ENCODE measurements at regions not wholly inside any gene's neighbourhood (a gene's known extent, or its start where the extent isn't known, plus 50 kb on each side); places are given as distances from the start of the nearest gene placed in this dataset.

GRCh38 chr1:58250587-58250948, 296.0 kb downstream of the OMA1 start:
- no peak for TF ChIP-seq CTCF (IDR thresholded peaks at IDR 0.05; ENCODE audit: low read depth, low read length, missing control alignments)
- H3K4me3 ChIP-seq (ENCODE audit: low read depth, low read length): no peak overlapping the region
- no peak for DNase-seq (ENCODE audit: low read depth)

GRCh38 chr1:58249737-58250586, 296.6 kb downstream of the OMA1 start:
- no peak overlapping the region; the same call in 1 of the 2 replicates for H3K4me3 ChIP-seq (ENCODE audit: low read depth, low read length)
- no peak for TF ChIP-seq CTCF (IDR thresholded peaks at IDR 0.05; ENCODE audit: low read depth, low read length, missing control alignments)
- no peak for DNase-seq (ENCODE audit: low read depth)

DNA sequence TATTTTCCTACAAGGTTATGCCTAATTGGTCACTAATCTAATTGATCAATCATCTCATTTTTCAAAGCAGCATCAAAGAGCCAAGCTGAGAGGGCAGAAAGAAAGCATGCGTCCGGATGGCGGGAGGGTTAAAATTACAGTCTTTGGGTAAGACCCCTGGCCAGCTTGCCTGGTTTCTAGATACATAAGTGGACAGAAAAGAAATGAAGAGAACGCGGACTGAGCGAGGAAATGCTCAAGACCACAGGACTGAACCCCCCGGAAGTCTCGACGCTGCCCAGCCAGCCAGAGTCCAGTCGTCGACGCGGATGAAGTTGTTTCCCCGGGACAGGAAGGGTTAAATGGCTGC, 297.2 kb downstream of the OMA1 start:
- no peak for TF ChIP-seq CTCF (IDR thresholded peaks at IDR 0.05; ENCODE audit: low read depth, low read length, missing control alignments)
- DNase-seq (ENCODE audit: low read depth): no peak
- no peak overlapping the region for H3K4me3 ChIP-seq (ENCODE audit: low read depth, low read length)

- TF ChIP-seq CTCF (IDR thresholded peaks at IDR 0.05; ENCODE audit: low read depth, low read length, missing control alignments): no peak
- DNase-seq (ENCODE audit: low read depth): no peak
- no peak overlapping the region for H3K4me3 ChIP-seq (ENCODE audit: low read depth, low read length)
Measured at GRCh38 chr1:58248791-58249190, 297.7 kb downstream of the OMA1 start.

DNA sequence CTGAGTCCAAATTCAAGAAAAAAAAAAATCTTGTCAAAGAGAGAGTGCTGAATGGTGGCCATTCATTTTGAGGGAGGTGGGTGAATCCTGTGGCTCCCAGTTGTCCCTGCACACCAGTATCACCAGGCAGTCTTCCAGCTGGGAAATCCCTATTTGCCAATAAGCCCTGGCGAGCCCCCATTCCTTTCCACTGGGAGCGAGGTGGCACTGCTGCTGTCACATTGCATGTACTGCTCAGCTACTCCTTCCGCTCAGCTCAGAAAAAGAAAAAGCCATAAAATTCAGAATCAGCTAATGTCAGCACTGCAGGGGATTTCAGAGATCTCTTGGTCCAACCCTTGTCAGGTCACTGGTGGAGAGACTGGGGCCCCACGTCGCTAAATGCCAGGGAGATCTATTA, 298.5 kb downstream of the OMA1 start:
- H3K4me3 ChIP-seq (ENCODE audit: low read depth, low read length): no peak overlapping the region
- DNase-seq (ENCODE audit: low read depth): no peak
- no peak for TF ChIP-seq CTCF (IDR thresholded peaks at IDR 0.05; ENCODE audit: low read depth, low read length, missing control alignments)

- H3K4me3 ChIP-seq (ENCODE audit: low read depth, low read length): no peak overlapping the region
- no peak for DNase-seq (ENCODE audit: low read depth)
- no peak for TF ChIP-seq CTCF (IDR thresholded peaks at IDR 0.05; ENCODE audit: low read depth, low read length, missing control alignments)
Measured at GRCh38 chr1:58246549-58246948, 300.0 kb downstream of the OMA1 start.

DNA sequence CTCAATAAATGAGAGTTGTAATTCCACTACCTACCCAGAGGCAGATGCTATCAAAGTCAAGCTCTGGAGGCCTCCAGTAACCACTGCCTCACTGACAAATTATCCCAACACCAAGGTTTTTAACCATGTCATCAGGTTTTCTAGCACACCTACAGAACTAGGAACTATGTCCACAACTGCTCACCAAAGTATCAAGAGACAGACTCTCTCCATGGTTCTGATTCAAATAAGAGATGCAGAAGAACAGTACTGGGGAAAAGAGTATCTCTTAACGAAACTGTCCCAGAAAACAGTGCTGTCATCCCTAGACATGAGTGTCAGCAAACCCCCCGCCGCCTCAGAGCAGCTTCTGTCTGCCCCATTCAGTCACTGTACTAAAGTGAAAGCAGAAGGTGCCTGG, 301.7 kb downstream of the OMA1 start:
- H3K4me3 ChIP-seq (ENCODE audit: low read depth, low read length): no peak overlapping the region
- no peak for TF ChIP-seq CTCF (IDR thresholded peaks at IDR 0.05; ENCODE audit: low read depth, low read length, missing control alignments)
- no peak for DNase-seq (ENCODE audit: low read depth)

Measured in GM12864 (cell line).